UCSD-AML1 (cell line): ENCODE measurements at regions not wholly inside any gene's neighbourhood (a gene's known extent, or its start where the extent isn't known, plus 50 kb on each side); places are given as distances from the start of the nearest gene placed in this dataset.
"Not testable (repeated sequence)": the region's sequence is repeated elsewhere in the genome, so short reads cannot be mapped to it uniquely, and the experiment has no call there.

ENCODE experiments used
- DNase-seq: peaks from one replicate; lab custom pipeline; 2025; ENCODE audit not compliant: unreplicated experiment; lab: John Stamatoyannopoulos, UW

GRCh38 chr22:22716136-22716665, 71.8 kb downstream of the GGTLC2 start:
- no peak for DNase-seq

GRCh38 chr22:22717664-22718063, 73.2 kb downstream of the GGTLC2 start:
- no peak for DNase-seq

GRCh38 chr22:22720201-22720723, 75.8 kb downstream of the GGTLC2 start:
- peak; percentile 64 for DNase-seq

GRCh38 chr22:22720724-22721261, 76.4 kb downstream of the GGTLC2 start:
- no peak for DNase-seq

- DNase-seq = no peak
Measured at GRCh38 chr22:22721681-22722354, 77.4 kb downstream of the GGTLC2 start.

GRCh38 chr22:22728382-22728781, 84.0 kb downstream of the GGTLC2 start:
- DNase-seq = no peak

GRCh38 chr22:22730655-22731373, 86.4 kb downstream of the GGTLC2 start:
- DNase-seq = no peak

GRCh38 chr22:22731374-22731676, 86.9 kb downstream of the GGTLC2 start:
- no peak for DNase-seq

GRCh38 chr22:22733006-22733405, 88.6 kb downstream of the GGTLC2 start:
- DNase-seq = not testable (repeated sequence)

- no peak for DNase-seq
Measured at GRCh38 chr22:22733881-22734373, 89.5 kb downstream of the GGTLC2 start.

GRCh38 chr22:22734395-22735272, 90.2 kb downstream of the GGTLC2 start:
- DNase-seq = not testable (repeated sequence)

- not testable (repeated sequence) for DNase-seq
Measured at GRCh38 chr22:22735276-22735675, 90.9 kb downstream of the GGTLC2 start.

- no peak for DNase-seq
Measured at GRCh38 chr22:22735695-22736611, 91.5 kb downstream of the GGTLC2 start.

GRCh38 chr22:22737590-22737989, 93.2 kb downstream of the GGTLC2 start:
- DNase-seq = no peak

- no peak for DNase-seq
Measured at GRCh38 chr22:22738959-22739585, 94.7 kb downstream of the GGTLC2 start.

GRCh38 chr22:22740560-22741276, 96.3 kb downstream of the GGTLC2 start:
- DNase-seq = no peak

GRCh38 chr22:22741843-22742242, 97.4 kb downstream of the GGTLC2 start:
- no peak for DNase-seq

- no peak for DNase-seq
Measured at GRCh38 chr22:22742641-22743040, 98.2 kb downstream of the GGTLC2 start.
